ENCODE measurements at regions not wholly inside any gene's neighbourhood (a gene's known extent, or its start where the extent isn't known, plus 50 kb on each side); places are given as distances from the start of the nearest gene placed in this dataset.

DNA sequence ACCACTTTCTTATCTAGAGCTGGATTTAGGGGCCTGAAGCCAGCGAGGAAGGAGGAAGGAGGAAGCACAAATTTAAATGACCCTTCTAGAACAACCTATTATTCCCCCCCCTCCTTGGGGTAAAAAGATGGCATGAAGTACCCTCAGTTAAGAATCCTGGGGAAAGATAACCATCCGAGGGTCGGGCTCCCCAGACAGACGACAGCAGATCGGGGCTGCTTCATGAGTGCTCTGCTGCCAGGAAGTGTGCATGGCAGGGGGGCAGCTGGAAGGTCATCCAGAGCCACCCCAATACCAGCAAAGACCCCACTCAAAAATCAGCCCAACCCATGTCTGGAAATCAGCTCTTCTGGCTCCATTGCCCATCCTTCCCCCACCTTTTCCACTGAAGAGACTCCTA is 207.5 kb downstream of the CTTN start:
- intact Hi-C loops (cut with micrococcal nuclease), result no loop called here
- H3K4me3 Mint-ChIP-seq, result no peak overlapping the region
- Histone ChIP-seq H3K27ac (ENCODE audit: low read length) (no peak overlapping the region), H3K4me1 (ENCODE audit: control insufficient read depth, insufficient read depth, low read length) (no peaks in the 10 kb centered on the region), H3K9me3 (ENCODE audit: control insufficient read depth, insufficient read depth, low read length) (no peaks in the 10 kb centered on the region), H3K36me3 (ENCODE audit: control insufficient read depth, insufficient read depth, low read length) (no peaks in the 10 kb centered on the region), H3K27me3 (ENCODE audit: control insufficient read depth, insufficient read depth, low read length) (no peaks in the 10 kb centered on the region), H3K4me3 (ENCODE audit: low read length) (no peak overlapping the region)
- no peaks in the 10 kb centered on the region for H3K9me3 Mint-ChIP-seq
- H3K27ac Mint-ChIP-seq, result no peak overlapping the region
- ATAC-seq, result no peak
- no peaks in the 10 kb centered on the region for H3K4me1 Mint-ChIP-seq
- H3K27me3 Mint-ChIP-seq (ENCODE audit: low read depth in 2 of 2), result no peaks in the 10 kb centered on the region
- 76% methylated on average over 4 of the region's 5 CpGs for WGBS (ENCODE audit: insufficient coverage)
- TF ChIP-seq, protein P1, sequence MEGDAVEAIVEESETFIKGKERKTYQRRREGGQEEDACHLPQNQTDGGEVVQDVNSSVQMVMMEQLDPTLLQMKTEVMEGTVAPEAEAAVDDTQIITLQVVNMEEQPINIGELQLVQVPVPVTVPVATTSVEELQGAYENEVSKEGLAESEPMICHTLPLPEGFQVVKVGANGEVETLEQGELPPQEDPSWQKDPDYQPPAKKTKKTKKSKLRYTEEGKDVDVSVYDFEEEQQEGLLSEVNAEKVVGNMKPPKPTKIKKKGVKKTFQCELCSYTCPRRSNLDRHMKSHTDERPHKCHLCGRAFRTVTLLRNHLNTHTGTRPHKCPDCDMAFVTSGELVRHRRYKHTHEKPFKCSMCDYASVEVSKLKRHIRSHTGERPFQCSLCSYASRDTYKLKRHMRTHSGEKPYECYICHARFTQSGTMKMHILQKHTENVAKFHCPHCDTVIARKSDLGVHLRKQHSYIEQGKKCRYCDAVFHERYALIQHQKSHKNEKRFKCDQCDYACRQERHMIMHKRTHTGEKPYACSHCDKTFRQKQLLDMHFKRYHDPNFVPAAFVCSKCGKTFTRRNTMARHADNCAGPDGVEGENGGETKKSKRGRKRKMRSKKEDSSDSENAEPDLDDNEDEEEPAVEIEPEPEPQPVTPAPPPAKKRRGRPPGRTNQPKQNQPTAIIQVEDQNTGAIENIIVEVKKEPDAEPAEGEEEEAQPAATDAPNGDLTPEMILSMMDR (IDR thresholded peaks at IDR 0.05), result no peak
- no peaks in the 10 kb centered on the region for H3K36me3 Mint-ChIP-seq
- no peak for DNase-seq

DNA sequence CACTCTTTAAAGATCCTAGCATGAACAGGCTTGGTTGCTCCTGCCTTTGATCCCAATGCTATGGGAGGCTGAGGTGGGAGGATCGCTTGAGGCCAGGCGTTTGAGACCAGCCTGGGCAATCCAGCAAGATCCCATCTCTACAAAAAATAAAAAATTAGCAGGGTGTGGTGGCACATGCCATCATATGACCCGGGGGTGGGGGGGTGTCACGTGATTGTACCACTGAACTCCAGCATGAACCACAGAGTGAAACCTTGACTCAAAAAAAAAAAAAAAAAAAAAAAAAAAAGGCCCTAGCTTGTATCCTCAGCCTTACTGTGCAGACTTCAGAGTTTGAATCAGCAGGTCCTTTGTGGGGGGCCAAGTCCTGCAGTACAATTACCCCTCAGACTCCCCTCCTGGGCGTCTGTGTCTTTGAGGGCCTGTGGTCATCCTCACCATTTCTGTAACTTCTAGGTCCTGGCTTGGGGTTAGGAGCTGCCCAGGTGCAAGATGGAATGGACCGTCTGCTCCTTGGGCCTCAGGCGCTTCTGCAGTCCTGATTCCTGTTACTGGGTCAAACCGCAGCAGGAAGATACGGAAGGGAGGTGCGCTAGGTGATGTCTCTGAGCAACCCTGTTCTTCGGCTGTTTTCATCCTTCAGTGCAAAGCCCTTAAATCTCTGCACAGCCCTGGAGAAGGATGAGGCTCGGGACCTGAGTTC is 208.1 kb downstream of the CTTN start:
- Mint-ChIP-seq H3K4me3 (no peak overlapping the region), H3K27me3 (ENCODE audit: low read depth in 2 of 2) (no peaks in the 10 kb centered on the region), H3K9me3 (no peaks in the 10 kb centered on the region), H3K27ac (no peak overlapping the region), H3K36me3 (no peaks in the 10 kb centered on the region), H3K4me1 (no peaks in the 10 kb centered on the region)
- TF ChIP-seq, protein P1 (IDR thresholded peaks at IDR 0.05), result no peak
- no peaks in the 10 kb centered on the region for H3K9me3 ChIP-seq (ENCODE audit: control insufficient read depth, insufficient read depth, low read length)
- intact Hi-C loops (cut with micrococcal nuclease), result no loop called here
- WGBS (ENCODE audit: insufficient coverage), result 90% methylated on average over 8 of the region's 12 CpGs
- H3K4me1 ChIP-seq (ENCODE audit: control insufficient read depth, insufficient read depth, low read length), result no peaks in the 10 kb centered on the region
- no peaks in the 10 kb centered on the region for H3K27me3 ChIP-seq (ENCODE audit: control insufficient read depth, insufficient read depth, low read length)
- H3K36me3 ChIP-seq (ENCODE audit: control insufficient read depth, insufficient read depth, low read length), result no peaks in the 10 kb centered on the region
- no peak overlapping the region for H3K4me3 ChIP-seq (ENCODE audit: low read length)
- DNase-seq (no peak), ATAC-seq (no peak)
- H3K27ac ChIP-seq (ENCODE audit: low read length), result no peak overlapping the region

DNA sequence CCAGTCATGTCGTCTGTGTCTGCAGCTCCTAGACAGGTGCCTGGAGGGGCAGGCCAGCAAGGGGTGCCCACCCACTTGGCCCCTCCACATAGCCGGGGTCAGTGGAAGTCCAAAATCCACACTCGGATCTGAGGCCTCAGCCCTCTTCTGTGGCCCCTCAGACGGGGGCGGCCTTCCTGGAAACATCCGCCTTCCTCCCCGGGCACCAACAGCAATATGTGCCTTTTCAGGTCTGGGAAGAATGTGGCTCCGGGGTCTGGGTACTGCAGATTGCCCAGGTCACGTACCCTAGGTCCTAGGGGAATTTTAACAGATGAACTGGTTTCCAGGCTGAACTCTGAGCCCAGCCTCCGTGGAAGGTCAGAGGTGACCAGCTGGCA is 208.6 kb downstream of the CTTN start:
- Histone ChIP-seq H3K9me3 (ENCODE audit: control insufficient read depth, insufficient read depth, low read length) (no peaks in the 10 kb centered on the region), H3K27me3 (ENCODE audit: control insufficient read depth, insufficient read depth, low read length) (no peaks in the 10 kb centered on the region), H3K4me3 (ENCODE audit: low read length) (no peak overlapping the region), H3K4me1 (ENCODE audit: control insufficient read depth, insufficient read depth, low read length) (no peaks in the 10 kb centered on the region), H3K27ac (ENCODE audit: low read length) (no peak overlapping the region), H3K36me3 (ENCODE audit: control insufficient read depth, insufficient read depth, low read length) (no peaks in the 10 kb centered on the region)
- TF ChIP-seq, protein P1 (IDR thresholded peaks at IDR 0.05), result no peak
- Mint-ChIP-seq H3K4me3 (no peak overlapping the region), H3K36me3 (no peaks in the 10 kb centered on the region), H3K9me3 (no peaks in the 10 kb centered on the region), H3K27me3 (ENCODE audit: low read depth in 2 of 2) (no peaks in the 10 kb centered on the region), H3K27ac (no peak overlapping the region), H3K4me1 (no peaks in the 10 kb centered on the region)
- WGBS (ENCODE audit: insufficient coverage), result 79% methylated on average over 10 of the region's 10 CpGs
- intact Hi-C loops (cut with micrococcal nuclease), result no loop called here
- DNase-seq (no peak), ATAC-seq (no peak)

DNA sequence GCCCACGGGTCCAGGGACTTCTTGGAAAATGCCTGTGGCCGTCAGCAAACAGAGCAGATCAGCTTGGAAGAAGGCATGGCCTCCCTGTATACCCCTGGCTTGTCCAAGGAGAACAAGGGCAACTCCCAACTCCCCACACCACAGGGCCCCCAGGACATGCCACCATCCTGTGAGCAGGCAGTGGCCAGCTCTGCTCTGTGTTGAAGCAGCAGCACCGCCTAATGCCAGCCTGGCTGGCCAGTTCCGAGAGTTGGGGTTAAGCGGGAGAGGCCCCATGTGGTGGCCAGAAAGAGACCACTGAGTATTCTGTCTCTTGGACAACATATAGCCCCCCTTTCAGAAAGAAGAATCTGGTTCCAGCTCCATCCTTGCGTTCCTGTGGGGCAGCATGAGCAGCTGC is 209.2 kb downstream of the CTTN start:
- Histone ChIP-seq H3K4me3 (ENCODE audit: low read length) (no peak overlapping the region), H3K4me1 (ENCODE audit: control insufficient read depth, insufficient read depth, low read length) (no peaks in the 10 kb centered on the region), H3K27me3 (ENCODE audit: control insufficient read depth, insufficient read depth, low read length) (no peaks in the 10 kb centered on the region), H3K36me3 (ENCODE audit: control insufficient read depth, insufficient read depth, low read length) (no peaks in the 10 kb centered on the region), H3K9me3 (ENCODE audit: control insufficient read depth, insufficient read depth, low read length) (no peaks in the 10 kb centered on the region), H3K27ac (ENCODE audit: low read length) (no peak overlapping the region)
- Mint-ChIP-seq H3K4me1 (no peaks in the 10 kb centered on the region), H3K27ac (no peak overlapping the region), H3K9me3 (no peaks in the 10 kb centered on the region), H3K27me3 (ENCODE audit: low read depth in 2 of 2) (no peaks in the 10 kb centered on the region), H3K36me3 (no peaks in the 10 kb centered on the region), H3K4me3 (no peak overlapping the region)
- no peak for ATAC-seq
- WGBS (ENCODE audit: insufficient coverage), result 79% methylated on average over 6 of the region's 6 CpGs
- intact Hi-C loops (cut with micrococcal nuclease), result no loop called here
- DNase-seq, result no peak
- TF ChIP-seq, protein P1 (IDR thresholded peaks at IDR 0.05), result no peak
